ENCODE measurements at regions not wholly inside any gene's neighbourhood (a gene's known extent, or its start where the extent isn't known, plus 50 kb on each side); places are given as distances from the start of the nearest gene placed in this dataset.

GRCh38 chr11:27187075-27187847, 146.6 kb downstream of the BBOX1 start:
- peaks cover 27% of the 10 kb centered on the region for H3K27me3 ChIP-seq (ENCODE audit: control insufficient read depth, insufficient read depth, low read length)
- no peaks in the 10 kb centered on the region for H3K4me1 ChIP-seq (ENCODE audit: control insufficient read depth, insufficient read depth, low read length)
- no peaks in the 10 kb centered on the region for H3K36me3 ChIP-seq (ENCODE audit: insufficient read depth, low read length)
- H3K9ac ChIP-seq (ENCODE audit: low read depth, low read length), result no peak overlapping the region
- no peak overlapping the region for H3K4me2 ChIP-seq (ENCODE audit: low read length)
- H3K9me3 ChIP-seq (replicated peaks; ENCODE audit: low read length), result no peaks in the 10 kb centered on the region
- no peak overlapping the region for H3K4me3 ChIP-seq (ENCODE audit: low read length)

GRCh38 chr11:27186580-27186979, 146.0 kb downstream of the BBOX1 start:
- Histone ChIP-seq H3K9me3 (replicated peaks; ENCODE audit: low read length) (no peaks in the 10 kb centered on the region), H3K4me2 (ENCODE audit: low read length) (no peak overlapping the region), H3K36me3 (ENCODE audit: insufficient read depth, low read length) (no peaks in the 10 kb centered on the region), H3K4me1 (ENCODE audit: control insufficient read depth, insufficient read depth, low read length) (no peaks in the 10 kb centered on the region), H3K9ac (ENCODE audit: low read depth, low read length) (no peak overlapping the region), H3K4me3 (ENCODE audit: low read length) (no peak overlapping the region), H3K27me3 (ENCODE audit: control insufficient read depth, insufficient read depth, low read length) (peaks cover 27% of the 10 kb centered on the region)

GRCh38 chr11:27184458-27185312, 144.1 kb downstream of the BBOX1 start:
- H3K4me2 ChIP-seq (ENCODE audit: low read length), result no peak overlapping the region
- no peak overlapping the region for H3K4me3 ChIP-seq (ENCODE audit: low read length)
- H3K9me3 ChIP-seq (replicated peaks; ENCODE audit: low read length), result no peaks in the 10 kb centered on the region
- no peak overlapping the region for H3K9ac ChIP-seq (ENCODE audit: low read depth, low read length)
- no peaks in the 10 kb centered on the region for H3K4me1 ChIP-seq (ENCODE audit: control insufficient read depth, insufficient read depth, low read length)
- H3K27me3 ChIP-seq (ENCODE audit: control insufficient read depth, insufficient read depth, low read length), result peaks cover 27% of the 10 kb centered on the region
- H3K36me3 ChIP-seq (ENCODE audit: insufficient read depth, low read length), result no peaks in the 10 kb centered on the region

- Histone ChIP-seq H3K27me3 (ENCODE audit: control insufficient read depth, insufficient read depth, low read length) (peaks cover 27% of the 10 kb centered on the region), H3K36me3 (ENCODE audit: insufficient read depth, low read length) (no peaks in the 10 kb centered on the region), H3K4me3 (ENCODE audit: low read length) (no peak overlapping the region), H3K9ac (ENCODE audit: low read depth, low read length) (no peak overlapping the region), H3K9me3 (replicated peaks; ENCODE audit: low read length) (no peaks in the 10 kb centered on the region), H3K4me2 (ENCODE audit: low read length) (no peak overlapping the region), H3K4me1 (ENCODE audit: control insufficient read depth, insufficient read depth, low read length) (no peaks in the 10 kb centered on the region)
These were observed 143.2 kb downstream of the BBOX1 start for GRCh38 chr11:27183672-27184457.

- H3K4me3 ChIP-seq (ENCODE audit: low read length), result no peak overlapping the region
- H3K9ac ChIP-seq (ENCODE audit: low read depth, low read length), result no peak overlapping the region
- peaks cover 10% of the 10 kb centered on the region for H3K27me3 ChIP-seq (ENCODE audit: control insufficient read depth, insufficient read depth, low read length)
- no peaks in the 10 kb centered on the region for H3K9me3 ChIP-seq (replicated peaks; ENCODE audit: low read length)
- no peaks in the 10 kb centered on the region for H3K36me3 ChIP-seq (ENCODE audit: insufficient read depth, low read length)
- no peaks in the 10 kb centered on the region for H3K4me1 ChIP-seq (ENCODE audit: control insufficient read depth, insufficient read depth, low read length)
- H3K4me2 ChIP-seq (ENCODE audit: low read length), result no peak overlapping the region
These were observed 138.7 kb downstream of the BBOX1 start for GRCh38 chr11:27179334-27179733.

GRCh38 chr11:27178859-27179258, 138.2 kb downstream of the BBOX1 start:
- no peak overlapping the region for H3K4me3 ChIP-seq (ENCODE audit: low read length)
- no peak overlapping the region for H3K4me2 ChIP-seq (ENCODE audit: low read length)
- H3K9me3 ChIP-seq (replicated peaks; ENCODE audit: low read length), result no peaks in the 10 kb centered on the region
- peaks cover 13% of the 10 kb centered on the region for H3K27me3 ChIP-seq (ENCODE audit: control insufficient read depth, insufficient read depth, low read length)
- H3K4me1 ChIP-seq (ENCODE audit: control insufficient read depth, insufficient read depth, low read length), result no peaks in the 10 kb centered on the region
- H3K36me3 ChIP-seq (ENCODE audit: insufficient read depth, low read length), result no peaks in the 10 kb centered on the region
- no peak overlapping the region for H3K9ac ChIP-seq (ENCODE audit: low read depth, low read length)
